ENCODE measurements at regions not wholly inside any gene's neighbourhood (a gene's known extent, or its start where the extent isn't known, plus 50 kb on each side); places are given as distances from the start of the nearest gene placed in this dataset.

DNA sequence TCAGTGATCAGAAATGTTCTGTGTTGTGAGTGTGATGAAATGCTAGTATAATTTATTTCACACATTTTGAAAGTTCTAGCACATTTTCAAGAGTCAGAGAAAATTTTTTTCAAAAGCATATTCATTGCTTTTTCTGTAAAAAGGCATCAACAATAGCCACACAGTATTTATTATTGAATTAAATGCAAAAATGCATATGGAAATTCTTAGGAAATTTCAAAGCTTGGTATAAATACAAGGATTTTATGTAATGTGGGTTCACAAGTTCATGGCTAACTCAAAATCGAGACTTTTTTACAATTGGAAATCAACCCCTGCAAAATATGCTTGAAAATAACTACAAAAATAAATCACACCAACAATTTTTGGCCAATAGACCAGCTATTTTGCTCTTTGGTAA is 302.0 kb upstream of the ECI2 start:
- Histone ChIP-seq H3K27ac (no peak overlapping the region), H3K4me3 (no peak overlapping the region), H3K36me3 (no peaks in the 10 kb centered on the region), H3K4me1 (no peaks in the 10 kb centered on the region), H3K27me3 (no peaks in the 10 kb centered on the region), H3K9me3 (peaks cover 0 to 8% of the 10 kb centered on the region in 2 donors)
- DNase-seq (ENCODE audit: low spot score in 2 of 2) = no peak
- intact Hi-C loops (cut with DNase I; ENCODE audit: low total_unique reads) = no loop called here
- TF ChIP-seq POLR2AphosphoS5 (IDR thresholded peaks at IDR 0.05) (no peak), CTCF (IDR thresholded peaks at IDR 0.05) (no peak), POLR2A (IDR thresholded peaks at IDR 0.05) (no peak)

DNA sequence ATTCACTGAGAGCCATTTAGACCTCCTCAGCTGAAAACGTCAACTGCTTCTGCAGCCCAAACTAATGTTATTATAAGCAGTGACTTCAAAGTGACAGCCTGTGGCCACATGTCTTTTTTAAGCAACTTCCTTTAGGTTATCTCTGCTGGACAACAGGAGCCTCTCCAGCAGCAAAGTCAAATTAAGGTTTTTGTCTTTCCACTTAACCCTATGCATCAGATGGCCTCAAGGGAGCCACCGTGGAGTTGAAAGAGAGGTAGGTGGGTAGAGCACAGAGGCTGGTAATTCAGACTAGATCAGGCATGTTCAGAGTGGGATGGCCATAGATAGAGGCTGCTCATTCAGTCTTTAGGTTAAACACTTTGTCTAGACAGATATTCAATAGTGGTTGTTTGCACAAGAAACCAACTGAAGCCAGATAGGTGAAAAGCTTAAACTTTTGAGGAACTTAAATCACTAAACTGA is 300.6 kb upstream of the ECI2 start:
- intact Hi-C loops (cut with DNase I; ENCODE audit: low total_unique reads) = no loop called here
- no peaks in the 10 kb centered on the region for H3K27me3 ChIP-seq
- no peak overlapping the region for H3K27ac ChIP-seq
- DNase-seq (ENCODE audit: low spot score in 2 of 2) = no peak
- peaks cover 0 to 8% of the 10 kb centered on the region in 2 donors for H3K9me3 ChIP-seq
- TF ChIP-seq CTCF (IDR thresholded peaks at IDR 0.05) = no peak
- no peak for TF ChIP-seq POLR2A (IDR thresholded peaks at IDR 0.05)
- no peak for TF ChIP-seq POLR2AphosphoS5 (IDR thresholded peaks at IDR 0.05)
- H3K4me1 ChIP-seq = no peaks in the 10 kb centered on the region
- no peak overlapping the region for H3K4me3 ChIP-seq
- no peaks in the 10 kb centered on the region for H3K36me3 ChIP-seq

GRCh38 chr6:4434655-4435054 is 299.3 kb upstream of the ECI2 start:
- TF ChIP-seq POLR2A (IDR thresholded peaks at IDR 0.05) = no peak
- no peak for TF ChIP-seq CTCF (IDR thresholded peaks at IDR 0.05)
- no peak for TF ChIP-seq POLR2AphosphoS5 (IDR thresholded peaks at IDR 0.05)
- Histone ChIP-seq H3K4me3 (no peak overlapping the region), H3K27ac (no peak overlapping the region), H3K9me3 (peaks cover 0 to 8% of the 10 kb centered on the region in 2 donors), H3K4me1 (no peaks in the 10 kb centered on the region), H3K27me3 (no peaks in the 10 kb centered on the region), H3K36me3 (no peaks in the 10 kb centered on the region)
- DNase-seq (ENCODE audit: low spot score in 2 of 2) = no peak
- intact Hi-C loops (cut with DNase I; ENCODE audit: low total_unique reads) = no loop called here

- no peak overlapping the region for H3K27ac ChIP-seq
- peaks cover 4 to 5% of the 10 kb centered on the region in 2 donors for H3K9me3 ChIP-seq
- H3K4me3 ChIP-seq = no peak overlapping the region
- TF ChIP-seq POLR2AphosphoS5 (IDR thresholded peaks at IDR 0.05) = no peak
- TF ChIP-seq POLR2A (IDR thresholded peaks at IDR 0.05) = no peak
- no peak for TF ChIP-seq CTCF (IDR thresholded peaks at IDR 0.05)
- no peaks in the 10 kb centered on the region for H3K36me3 ChIP-seq
- no peaks in the 10 kb centered on the region for H3K4me1 ChIP-seq
- intact Hi-C loops (cut with DNase I; ENCODE audit: low total_unique reads) = no loop called here
- DNase-seq (ENCODE audit: low spot score in 2 of 2) = no peak
- H3K27me3 ChIP-seq = no peaks in the 10 kb centered on the region
Measured at GRCh38 chr6:4433199-4433598, 297.8 kb upstream of the ECI2 start.

DNA sequence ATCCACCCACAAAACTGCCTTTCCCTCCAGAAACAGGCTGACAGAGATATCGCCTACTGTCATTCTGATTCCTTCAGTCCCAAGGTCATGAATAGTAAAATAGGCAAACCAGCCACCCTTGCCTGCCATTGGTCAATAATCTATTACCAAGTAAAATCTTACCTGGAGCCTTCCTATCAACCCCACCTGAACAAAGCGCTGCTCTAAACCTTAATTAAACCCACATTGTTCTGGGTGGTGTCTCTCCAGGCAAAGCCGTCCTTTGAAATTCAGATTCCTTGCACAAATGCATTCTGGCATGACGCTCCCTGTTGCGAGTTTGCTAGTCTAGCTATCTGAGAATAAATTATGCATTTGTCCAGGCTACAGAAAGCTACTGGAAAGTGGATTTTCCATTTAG is 291.6 kb upstream of the ECI2 start:
- Histone ChIP-seq H3K4me3 (no peak overlapping the region), H3K27ac (no peak overlapping the region), H3K9me3 (peaks cover 4 to 5% of the 10 kb centered on the region in 2 donors), H3K4me1 (no peaks in the 10 kb centered on the region), H3K27me3 (no peaks in the 10 kb centered on the region), H3K36me3 (no peaks in the 10 kb centered on the region)
- intact Hi-C loops (cut with DNase I; ENCODE audit: low total_unique reads) = no loop called here
- TF ChIP-seq POLR2AphosphoS5 (IDR thresholded peaks at IDR 0.05) (no peak), POLR2A (IDR thresholded peaks at IDR 0.05) (no peak), CTCF (IDR thresholded peaks at IDR 0.05) (no peak)
- no peak for DNase-seq (ENCODE audit: low spot score in 2 of 2)

All from breast epithelium (tissue), 4 donors.